OCI-LY3 (cell line): ENCODE measurements at regions not wholly inside any gene's neighbourhood (a gene's known extent, or its start where the extent isn't known, plus 50 kb on each side); places are given as distances from the start of the nearest gene placed in this dataset.

Source experiments
- EZH2phosphoT487 ChIP-seq: fragments of 200-600 bp; shearing (Covaris generic); IDR thresholded peaks from 2 replicates; pipeline ENCODE4 v1.6.1; 2018; ENCODE audit warnings: antibody characterized with exemption, mixed run types, low read depth
- TF ChIP-seq, protein P1 (sequence below): fragments of 200-600, 300-600 bp; sonication (generic); IDR thresholded peaks from 2 replicates; pipeline ENCODE4 v1.5.1; 2014; ENCODE audit warnings: antibody characterized with exemption, low read length, low read depth

GRCh38 chr3:55241098-55241497 is 246.0 kb downstream of the WNT5A start:
- TF ChIP-seq, protein P1, sequence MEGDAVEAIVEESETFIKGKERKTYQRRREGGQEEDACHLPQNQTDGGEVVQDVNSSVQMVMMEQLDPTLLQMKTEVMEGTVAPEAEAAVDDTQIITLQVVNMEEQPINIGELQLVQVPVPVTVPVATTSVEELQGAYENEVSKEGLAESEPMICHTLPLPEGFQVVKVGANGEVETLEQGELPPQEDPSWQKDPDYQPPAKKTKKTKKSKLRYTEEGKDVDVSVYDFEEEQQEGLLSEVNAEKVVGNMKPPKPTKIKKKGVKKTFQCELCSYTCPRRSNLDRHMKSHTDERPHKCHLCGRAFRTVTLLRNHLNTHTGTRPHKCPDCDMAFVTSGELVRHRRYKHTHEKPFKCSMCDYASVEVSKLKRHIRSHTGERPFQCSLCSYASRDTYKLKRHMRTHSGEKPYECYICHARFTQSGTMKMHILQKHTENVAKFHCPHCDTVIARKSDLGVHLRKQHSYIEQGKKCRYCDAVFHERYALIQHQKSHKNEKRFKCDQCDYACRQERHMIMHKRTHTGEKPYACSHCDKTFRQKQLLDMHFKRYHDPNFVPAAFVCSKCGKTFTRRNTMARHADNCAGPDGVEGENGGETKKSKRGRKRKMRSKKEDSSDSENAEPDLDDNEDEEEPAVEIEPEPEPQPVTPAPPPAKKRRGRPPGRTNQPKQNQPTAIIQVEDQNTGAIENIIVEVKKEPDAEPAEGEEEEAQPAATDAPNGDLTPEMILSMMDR = no peak
- no peak for TF ChIP-seq EZH2phosphoT487
